Immature natural killer cell (primary cell): ENCODE measurements at regions not wholly inside any gene's neighbourhood (a gene's known extent, or its start where the extent isn't known, plus 50 kb on each side); places are given as distances from the start of the nearest gene placed in this dataset.

ENCODE experiments used
- DNase-seq, 3 donors: peaks; one replicate each; pipeline ENCODE4 v3.0.0; 2022; ENCODE audit warnings: mixed read lengths in 1 of 3
- H3K27ac Mint-ChIP-seq, 6 donors: one replicate each; pipeline ENCODE4 v1.8.0; 2020; ENCODE audit warnings: mixed read lengths in 6 of 6, mild to moderate bottlenecking in 5 of 6, inconsistent platforms in 4 of 6, moderate library complexity in 3 of 6
- H3K27me3 Mint-ChIP-seq, 3 donors: one replicate each; pipeline ENCODE4 v1.8.0; 2020 to 2021; ENCODE audit warnings: low read depth in 3 of 3, mild to moderate bottlenecking in 3 of 3, mixed read lengths in 3 of 3, moderate library complexity in 3 of 3, inconsistent platforms in 1 of 3
- H3K36me3 Mint-ChIP-seq, 3 donors: one replicate each; pipeline ENCODE4 v1.8.0; 2020; ENCODE audit warnings: mixed read lengths in 3 of 3, inconsistent platforms in 2 of 3, mild to moderate bottlenecking in 2 of 3
- H3K4me1 Mint-ChIP-seq, 2 donors: one replicate each; pipeline ENCODE4 v1.8.0; 2020; ENCODE audit warnings: inconsistent platforms in 2 of 2, mild to moderate bottlenecking in 2 of 2, mixed read lengths in 2 of 2, moderate library complexity in 1 of 2
- H3K4me3 Mint-ChIP-seq, 5 donors: one replicate each; pipeline ENCODE4 v1.8.0; 2020; ENCODE audit warnings: mild to moderate bottlenecking in 5 of 5, mixed read lengths in 5 of 5, inconsistent platforms in 3 of 5, moderate library complexity in 3 of 5
- H3K9me3 Mint-ChIP-seq, 6 donors: one replicate each; pipeline ENCODE4 v1.8.0; 2020; ENCODE audit warnings: mild to moderate bottlenecking in 6 of 6, mixed read lengths in 6 of 6, inconsistent platforms in 4 of 6, moderate library complexity in 3 of 6

DNA sequence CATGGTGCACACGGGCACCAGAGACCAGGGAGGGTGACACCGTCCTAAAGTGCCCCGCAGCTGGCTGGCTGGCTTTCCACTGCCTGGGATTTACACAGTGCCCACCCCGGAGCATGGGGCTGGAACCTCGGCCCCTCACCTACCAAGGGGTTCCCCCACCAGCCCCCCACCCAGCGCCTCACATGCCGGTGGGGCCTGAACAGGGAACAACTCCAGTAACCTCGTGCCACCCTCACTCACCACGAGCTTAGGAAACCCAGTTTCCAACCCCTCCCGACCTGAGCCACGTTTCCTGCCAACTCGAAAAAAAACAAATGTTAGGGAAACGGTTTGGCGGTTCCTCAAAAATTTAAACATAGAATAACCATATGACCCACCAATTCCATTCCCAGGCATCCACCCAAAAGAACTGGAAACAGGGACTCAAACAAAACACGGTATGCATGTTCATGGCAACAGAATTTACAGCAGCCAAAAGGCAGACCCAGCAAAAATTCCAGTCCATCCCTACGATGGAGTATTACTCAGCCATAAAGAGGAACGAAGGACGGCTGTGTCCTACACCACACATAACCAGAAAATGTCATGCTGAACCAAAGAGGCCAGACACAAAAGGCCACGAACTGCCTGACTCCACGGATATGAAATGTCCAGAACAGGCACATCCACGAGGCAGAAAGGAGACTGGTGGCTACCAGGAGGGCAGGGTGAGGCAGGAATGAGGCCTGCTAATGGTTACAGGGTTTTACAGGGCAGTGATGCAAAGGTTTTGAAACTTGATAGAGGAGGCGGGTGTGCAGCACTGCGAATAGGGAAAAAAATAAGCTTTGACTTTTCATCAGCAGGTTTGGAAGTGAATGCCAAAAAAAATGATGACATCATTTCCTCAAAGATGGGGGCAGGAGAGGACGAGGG, 68.9 kb downstream of the NCOR2 start:
- Mint-ChIP-seq H3K9me3 (no peaks in the 10 kb centered on the region), H3K27ac (peak overlapping the region in 1 of 6 donors; percentile 30), H3K27me3 (peaks cover 0 to 3% (median 0%) of the 10 kb centered on the region in 3 donors), H3K36me3 (peaks cover 0 to 3% (median 0%) of the 10 kb centered on the region in 3 donors), H3K4me3 (no peak overlapping the region), H3K4me1 (peaks cover 17 to 33% of the 10 kb centered on the region in 2 donors)
- no peak for DNase-seq

DNA sequence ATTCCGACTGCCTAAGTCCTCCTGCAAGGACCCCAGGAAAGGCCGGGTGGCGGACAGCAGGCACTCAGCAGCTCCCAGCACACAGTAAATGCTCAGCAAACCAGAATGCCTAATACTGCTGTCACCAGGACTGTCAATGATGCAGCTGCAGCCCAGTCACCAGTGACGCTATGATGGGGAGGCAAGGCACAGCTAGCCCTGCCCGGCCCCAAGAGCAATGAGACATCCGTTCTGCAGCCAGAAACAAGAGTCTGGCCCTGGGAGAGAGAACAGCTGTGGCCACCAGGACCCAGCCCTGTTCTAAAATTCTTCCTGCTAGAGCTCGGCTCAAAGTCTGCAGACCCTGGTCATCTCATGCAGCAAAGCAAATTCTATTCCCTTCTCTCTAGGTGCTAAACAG, 69.8 kb downstream of the NCOR2 start:
- Mint-ChIP-seq H3K36me3 (peaks cover 0 to 3% (median 0%) of the 10 kb centered on the region in 3 donors), H3K4me1 (peaks cover 21 to 42% of the 10 kb centered on the region in 2 donors), H3K4me3 (no peak overlapping the region), H3K27ac (no peak overlapping the region), H3K27me3 (peaks cover 0 to 2% (median 0%) of the 10 kb centered on the region in 3 donors), H3K9me3 (no peaks in the 10 kb centered on the region)
- DNase-seq, result no peak

DNA sequence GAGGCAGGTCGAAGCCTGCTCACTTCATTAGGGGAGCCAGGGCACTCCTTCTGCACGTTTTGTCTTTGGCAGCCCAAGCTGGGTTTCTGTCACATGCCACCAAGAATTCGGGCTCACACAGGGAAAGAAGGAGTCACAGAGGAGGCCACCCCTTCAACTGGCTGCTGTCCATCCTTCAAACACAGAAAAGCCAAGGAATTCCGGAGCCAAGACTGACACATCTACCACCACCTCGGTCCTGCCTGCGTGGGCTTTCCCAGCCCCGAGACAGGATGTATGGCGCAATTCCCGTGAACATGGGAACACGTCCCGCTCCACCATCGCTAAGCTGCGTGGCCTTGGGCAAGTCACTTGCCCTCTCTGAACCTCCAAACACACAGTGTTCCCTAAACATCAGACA, 70.4 kb downstream of the NCOR2 start:
- no peak for DNase-seq
- Mint-ChIP-seq H3K27me3 (peaks cover 0 to 2% (median 0%) of the 10 kb centered on the region in 3 donors), H3K4me3 (no peak overlapping the region), H3K4me1 (peaks cover 21 to 42% of the 10 kb centered on the region in 2 donors), H3K36me3 (peaks cover 0 to 3% (median 0%) of the 10 kb centered on the region in 3 donors), H3K9me3 (no peaks in the 10 kb centered on the region), H3K27ac (no peak overlapping the region)

DNA sequence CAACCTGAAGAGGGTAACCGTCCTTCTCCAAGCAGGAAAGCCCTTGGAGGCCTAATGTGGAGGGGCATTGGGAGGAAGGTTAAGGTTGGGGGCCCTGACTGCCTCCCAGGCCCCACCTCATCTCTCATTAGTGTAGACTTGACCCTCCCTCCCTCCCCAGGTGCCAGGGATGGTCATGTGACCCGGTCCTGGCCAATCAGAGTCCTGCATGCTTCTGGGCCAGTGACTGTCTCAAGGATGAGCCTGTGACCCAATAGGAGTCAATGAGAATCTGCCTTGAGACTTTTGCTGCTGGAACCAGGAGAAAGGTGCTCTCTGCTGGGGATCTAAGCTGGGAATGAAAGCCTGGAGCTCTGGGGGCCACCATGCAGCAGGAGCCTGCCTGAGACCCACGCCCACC, 70.8 kb downstream of the NCOR2 start:
- Mint-ChIP-seq H3K27me3 (peaks cover 0 to 2% (median 0%) of the 10 kb centered on the region in 3 donors), H3K27ac (no peak overlapping the region), H3K9me3 (no peaks in the 10 kb centered on the region), H3K4me3 (no peak overlapping the region), H3K36me3 (peaks cover 0 to 3% (median 0%) of the 10 kb centered on the region in 3 donors), H3K4me1 (peaks cover 21 to 43% of the 10 kb centered on the region in 2 donors)
- DNase-seq, result no peak

DNA sequence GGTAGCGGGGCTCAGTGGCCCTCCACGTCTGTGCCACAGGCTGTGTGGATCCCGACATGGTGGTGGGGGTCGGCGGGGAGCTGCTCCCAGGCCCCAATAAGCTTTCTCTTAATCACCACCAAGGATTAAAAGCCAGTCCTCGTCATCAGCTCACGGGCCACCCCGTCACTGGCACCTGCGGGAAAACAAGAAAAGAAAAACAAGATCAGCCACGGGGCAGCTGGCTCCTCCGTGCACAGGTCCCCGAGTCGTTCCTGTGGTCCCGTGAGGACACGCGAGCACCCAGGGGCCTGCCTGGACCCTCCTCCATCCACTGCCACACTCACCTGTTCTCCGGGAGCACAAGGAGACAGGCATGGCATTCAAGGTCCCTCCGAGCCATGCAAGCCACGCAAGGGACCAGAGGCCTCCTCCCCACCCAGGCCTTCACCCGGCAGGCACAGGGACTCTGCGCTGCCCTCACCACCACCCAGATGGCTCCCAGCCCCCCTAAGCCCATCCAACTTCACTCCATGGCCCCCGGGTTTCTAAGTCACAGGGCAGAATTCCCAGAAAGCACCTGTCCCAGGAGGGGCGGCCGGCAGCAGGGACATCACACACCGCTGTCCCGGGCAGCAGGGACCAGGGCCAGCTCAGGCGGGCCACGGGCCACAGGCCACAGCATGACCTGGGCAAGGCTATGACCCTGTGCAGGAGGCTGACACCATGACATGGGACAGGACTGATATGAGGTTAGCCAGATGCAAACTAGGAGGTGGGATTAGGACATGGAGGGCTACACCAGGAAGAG, 72.0 kb downstream of the NCOR2 start:
- H3K27ac Mint-ChIP-seq, result peak overlapping the region in 1 of 6 donors; percentile 49
- peaks cover 25 to 48% of the 10 kb centered on the region in 2 donors for H3K4me1 Mint-ChIP-seq

DNA sequence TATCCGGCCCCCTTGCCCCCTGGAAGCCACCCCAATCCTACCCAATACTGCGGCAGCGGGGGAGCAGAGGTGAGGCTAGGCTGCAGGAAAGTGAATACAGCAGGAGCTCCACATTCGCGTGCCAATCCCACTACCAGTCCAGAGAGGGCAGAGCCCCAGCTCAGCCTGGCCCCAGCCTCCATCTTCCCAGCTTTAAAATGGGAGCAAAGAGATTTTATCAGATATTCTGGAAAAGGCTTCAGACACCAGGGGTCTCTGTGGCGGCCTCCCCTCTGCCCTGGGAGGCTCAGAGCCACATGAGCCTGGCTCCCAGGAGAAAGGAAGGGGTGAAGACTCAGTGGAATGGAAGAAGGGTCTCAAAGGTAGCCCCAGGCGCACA, 72.7 kb downstream of the NCOR2 start:
- peaks cover 0 to 3% (median 0%) of the 10 kb centered on the region in 3 donors for H3K36me3 Mint-ChIP-seq
- no peak overlapping the region for H3K4me3 Mint-ChIP-seq
- no peak for DNase-seq
- H3K9me3 Mint-ChIP-seq, result no peaks in the 10 kb centered on the region
- peaks cover 0 to 2% (median 0%) of the 10 kb centered on the region in 3 donors for H3K27me3 Mint-ChIP-seq
- H3K27ac Mint-ChIP-seq, result no peak overlapping the region
- peaks cover 25 to 48% of the 10 kb centered on the region in 2 donors for H3K4me1 Mint-ChIP-seq

More for the DNA sequence above, 72.0 kb downstream of the NCOR2 start:
- Mint-ChIP-seq H3K27me3 (peaks cover 0 to 2% (median 0%) of the 10 kb centered on the region in 3 donors), H3K36me3 (peaks cover 0 to 3% (median 0%) of the 10 kb centered on the region in 3 donors), H3K4me3 (no peak overlapping the region), H3K9me3 (no peaks in the 10 kb centered on the region)
- DNase-seq, result no peak

DNA sequence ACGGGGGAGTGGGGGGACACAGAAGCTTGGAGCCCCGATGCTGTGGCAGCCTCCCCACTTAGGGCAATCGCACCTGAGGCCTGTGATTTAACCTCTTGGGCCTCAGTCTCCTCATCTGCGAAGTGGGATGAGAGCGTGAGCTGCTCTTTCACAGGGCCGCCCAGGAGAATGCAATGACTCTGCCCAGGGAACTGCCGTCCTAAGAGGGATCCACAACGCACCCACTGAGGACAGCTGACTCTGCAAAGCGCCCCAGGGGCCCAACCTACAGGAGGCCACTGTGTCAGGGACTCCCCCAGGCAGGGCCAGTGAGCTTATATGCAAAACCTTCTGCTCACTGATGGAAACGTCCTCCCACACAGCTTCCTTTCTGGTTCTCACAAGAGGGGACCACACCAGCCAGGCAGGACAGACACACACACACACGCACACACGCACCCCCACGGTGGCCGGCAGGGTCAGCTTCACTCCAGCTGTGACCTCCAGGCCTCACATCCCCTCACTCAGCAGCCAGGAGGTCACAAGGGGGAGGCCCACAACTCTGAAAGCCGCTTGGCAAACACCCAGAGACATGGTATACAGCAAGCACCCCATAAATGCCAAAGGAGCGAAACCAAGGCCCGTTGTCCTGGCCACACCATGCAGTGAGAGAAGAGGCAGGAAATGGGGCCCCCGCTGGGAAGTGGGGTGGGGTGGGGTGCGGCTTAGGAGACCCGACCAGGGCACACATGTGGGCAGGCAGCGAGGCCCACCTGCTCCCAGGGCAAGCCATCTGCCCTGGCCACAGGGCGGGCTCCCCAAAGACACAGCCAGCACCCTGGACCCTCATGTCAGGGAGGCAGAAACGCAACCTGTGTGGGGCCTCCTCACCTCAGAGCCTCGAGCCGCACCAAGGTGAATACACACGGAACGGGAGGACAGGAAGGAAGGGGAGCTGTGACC, 73.3 kb downstream of the NCOR2 start:
- no peak for DNase-seq
- Mint-ChIP-seq H3K27ac (peak overlapping the region in 4 of 6 donors; percentile 5 to 84 (median 54)), H3K4me3 (peak overlapping the region in 2 of 5 donors; percentile 1 to 40), H3K36me3 (peaks cover 0 to 3% (median 0%) of the 10 kb centered on the region in 3 donors), H3K27me3 (peaks cover 0 to 2% (median 0%) of the 10 kb centered on the region in 3 donors), H3K4me1 (peaks cover 25 to 47% of the 10 kb centered on the region in 2 donors), H3K9me3 (no peaks in the 10 kb centered on the region)

DNA sequence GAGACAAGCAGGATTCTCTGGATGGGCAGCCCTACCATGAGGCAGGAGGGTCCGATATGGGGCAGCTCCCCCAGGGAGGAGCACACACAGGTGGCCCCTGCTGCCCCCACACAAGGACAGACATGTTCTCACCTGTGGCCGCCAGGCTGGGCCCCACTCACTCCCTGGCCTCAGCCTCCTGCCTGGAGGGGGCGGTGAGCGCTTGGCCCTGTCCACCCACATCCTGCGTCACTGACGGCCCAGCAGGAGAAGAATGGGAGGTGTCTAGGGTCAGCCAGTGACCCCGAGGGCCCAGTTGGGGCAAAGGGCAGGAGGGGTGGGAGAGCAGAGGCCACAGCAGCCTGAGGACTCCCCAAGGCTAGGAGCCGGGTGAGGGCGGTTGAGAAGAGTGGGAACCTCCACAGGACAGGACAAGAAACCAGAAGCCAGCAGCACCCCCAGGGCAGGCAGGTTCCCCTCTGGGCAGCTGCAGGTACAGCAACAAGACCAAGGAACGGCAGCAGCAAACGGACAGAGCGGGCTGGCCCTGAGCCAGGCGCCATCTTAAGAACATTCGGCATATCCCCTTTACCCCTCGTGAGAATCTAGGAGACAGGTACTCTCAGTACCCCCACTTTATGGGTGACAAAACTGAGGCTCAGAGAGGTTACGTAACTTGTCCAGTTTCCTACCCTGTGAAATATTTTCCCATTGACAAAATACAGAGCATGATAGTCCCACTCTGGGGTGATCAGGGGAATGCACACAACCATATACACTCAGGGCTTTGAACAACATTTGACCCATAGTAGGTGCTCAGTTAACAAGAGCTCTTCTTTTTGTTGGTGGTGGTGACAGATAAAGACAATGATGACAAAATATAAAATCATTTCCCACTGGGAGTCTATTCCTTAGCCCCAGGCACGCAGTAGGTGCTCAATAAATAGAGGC, 74.3 kb downstream of the NCOR2 start:
- H3K27ac Mint-ChIP-seq, result peak overlapping the region in 2 of 6 donors; percentile 54 to 70
- H3K27me3 Mint-ChIP-seq, result peaks cover 0 to 2% (median 0%) of the 10 kb centered on the region in 3 donors
- peaks cover 21 to 40% of the 10 kb centered on the region in 2 donors for H3K4me1 Mint-ChIP-seq
- DNase-seq, result no peak
- no peak overlapping the region for H3K4me3 Mint-ChIP-seq
- peaks cover 0 to 3% (median 0%) of the 10 kb centered on the region in 3 donors for H3K36me3 Mint-ChIP-seq
- H3K9me3 Mint-ChIP-seq, result no peaks in the 10 kb centered on the region

DNA sequence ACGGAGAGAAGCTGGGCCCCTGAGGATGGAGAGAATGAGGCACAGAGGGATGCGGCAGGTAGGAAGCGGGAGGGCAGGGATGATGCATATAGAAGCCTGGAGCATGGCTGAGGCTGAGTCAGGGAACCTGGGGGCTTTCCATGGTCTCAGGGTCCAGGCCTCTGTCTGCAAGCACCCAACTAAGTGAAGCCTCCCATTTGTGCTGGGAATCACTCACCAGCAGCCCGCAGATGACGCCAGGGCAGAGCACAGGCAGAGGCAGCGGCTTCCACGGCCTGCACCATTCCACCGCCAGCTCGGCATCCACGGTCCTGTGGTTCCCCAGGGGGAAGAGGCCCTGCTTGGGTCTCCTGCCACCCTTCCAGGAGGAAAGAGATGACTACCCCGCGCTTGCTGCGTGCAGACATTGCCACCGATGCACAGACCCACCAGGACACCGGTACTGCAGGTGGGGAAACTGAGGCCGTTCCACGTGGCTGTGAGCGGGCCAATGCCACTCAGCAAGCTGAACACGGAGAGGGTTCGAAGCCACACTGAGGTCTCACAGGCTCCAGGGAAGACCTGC, 75.5 kb downstream of the NCOR2 start:
- H3K4me1 Mint-ChIP-seq, result peaks cover 18 to 40% of the 10 kb centered on the region in 2 donors
- peaks cover 0 to 3% (median 3%) of the 10 kb centered on the region in 3 donors for H3K36me3 Mint-ChIP-seq
- no peaks in the 10 kb centered on the region for H3K9me3 Mint-ChIP-seq
- DNase-seq, result no peak
- no peak overlapping the region for H3K4me3 Mint-ChIP-seq
- no peak overlapping the region for H3K27ac Mint-ChIP-seq
- peaks cover 0 to 2% (median 0%) of the 10 kb centered on the region in 3 donors for H3K27me3 Mint-ChIP-seq

DNA sequence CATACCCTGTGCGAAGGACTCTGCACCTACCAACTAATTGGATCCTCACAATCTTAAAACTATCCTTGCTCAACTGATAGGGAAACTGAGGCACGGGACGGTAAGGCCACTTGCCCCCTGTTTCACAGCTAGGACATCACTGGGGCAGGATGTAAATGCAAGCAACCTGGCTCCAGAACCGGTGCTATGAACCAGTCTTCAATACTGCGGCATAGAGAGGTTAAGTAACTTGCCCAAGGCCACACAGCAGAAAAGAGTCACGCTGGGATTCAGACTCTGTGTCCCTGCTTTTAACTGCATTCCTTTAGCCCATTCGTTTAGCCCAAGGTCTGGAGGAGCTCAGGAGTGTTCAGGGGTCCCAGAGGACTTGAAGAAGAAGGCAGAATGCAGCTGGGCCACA, 76.1 kb downstream of the NCOR2 start:
- Mint-ChIP-seq H3K9me3 (no peaks in the 10 kb centered on the region), H3K4me3 (no peak overlapping the region), H3K27ac (peak overlapping the region in 1 of 6 donors; percentile 8), H3K36me3 (peaks cover 0 to 3% (median 3%) of the 10 kb centered on the region in 3 donors), H3K27me3 (peaks cover 0 to 2% (median 0%) of the 10 kb centered on the region in 3 donors), H3K4me1 (peaks cover 18 to 40% of the 10 kb centered on the region in 2 donors)
- DNase-seq, result no peak

DNA sequence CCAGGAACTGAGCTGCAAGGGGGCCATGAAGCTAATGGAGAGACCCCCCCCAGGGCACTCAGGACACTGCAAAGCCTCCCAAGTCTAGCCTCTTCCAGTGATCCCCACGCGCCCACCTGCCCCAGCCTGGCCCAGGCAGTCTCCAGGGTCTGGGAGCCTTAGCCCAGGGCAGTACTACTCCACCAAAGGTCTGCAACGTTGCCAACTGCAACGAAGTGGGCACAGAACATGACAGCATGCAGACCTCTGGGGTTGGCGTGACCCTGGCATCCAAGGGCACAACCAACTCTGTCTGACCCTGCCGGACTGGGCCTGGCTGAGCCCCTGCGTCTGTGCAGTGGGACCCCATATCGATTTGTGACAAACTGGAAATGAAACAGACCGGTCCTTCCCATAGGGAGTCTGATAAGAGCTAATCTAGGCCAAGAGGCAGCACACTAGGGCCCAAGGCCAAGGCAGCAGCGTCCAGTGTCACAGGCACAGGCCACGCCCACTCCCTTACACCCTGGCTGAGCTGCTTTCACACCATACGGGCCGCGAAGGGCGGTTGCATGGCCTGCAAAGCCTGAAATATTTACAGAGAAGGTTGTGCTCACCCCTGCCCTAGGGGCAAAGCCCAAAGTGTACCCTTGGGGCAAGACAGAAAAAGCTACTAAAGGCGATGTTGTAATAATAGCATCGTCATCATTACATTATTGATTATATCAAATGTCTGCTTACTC, 76.7 kb downstream of the NCOR2 start:
- Mint-ChIP-seq H3K27me3 (peaks cover 0 to 2% (median 0%) of the 10 kb centered on the region in 3 donors), H3K27ac (no peak overlapping the region), H3K4me1 (peaks cover 18 to 37% of the 10 kb centered on the region in 2 donors), H3K36me3 (peaks cover 0 to 3% (median 3%) of the 10 kb centered on the region in 3 donors), H3K4me3 (no peak overlapping the region), H3K9me3 (no peaks in the 10 kb centered on the region)
- DNase-seq, result no peak
